Activated naive CD4-positive, alpha-beta T cell treated with Interleukin-2 at 50 U/mL for 16 hours (primary cell): ENCODE measurements at regions not wholly inside any gene's neighbourhood (a gene's known extent, or its start where the extent isn't known, plus 50 kb on each side); places are given as distances from the start of the nearest gene placed in this dataset.
"Not testable (repeated sequence)": the region's sequence is repeated elsewhere in the genome, so short reads cannot be mapped to it uniquely, and the experiment has no call there.

Experiments
- DNase-seq: peaks from one replicate; pipeline ENCODE4 v3.0.0-alpha.2; 2020

DNA sequence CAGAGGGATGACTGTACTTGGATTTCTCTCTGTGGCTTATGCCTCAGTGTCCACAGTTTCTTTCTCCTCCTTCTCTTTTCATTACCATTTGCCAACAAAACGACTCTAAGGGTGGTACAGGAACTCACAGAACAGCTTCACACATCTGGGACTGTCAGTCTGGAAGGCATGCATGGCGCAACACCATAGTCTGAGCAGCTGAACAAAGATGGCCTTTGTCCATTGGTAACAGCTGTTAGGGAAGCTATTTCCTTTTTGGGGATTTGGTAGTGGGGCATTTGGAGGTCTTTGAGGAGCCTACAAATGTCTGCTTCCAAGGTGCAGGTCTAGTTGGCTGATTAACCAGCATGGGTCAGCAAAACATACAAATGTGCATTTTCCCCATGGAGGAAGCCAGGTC, 81.4 kb upstream of the PCDH8 start:
- no peak for DNase-seq

DNA sequence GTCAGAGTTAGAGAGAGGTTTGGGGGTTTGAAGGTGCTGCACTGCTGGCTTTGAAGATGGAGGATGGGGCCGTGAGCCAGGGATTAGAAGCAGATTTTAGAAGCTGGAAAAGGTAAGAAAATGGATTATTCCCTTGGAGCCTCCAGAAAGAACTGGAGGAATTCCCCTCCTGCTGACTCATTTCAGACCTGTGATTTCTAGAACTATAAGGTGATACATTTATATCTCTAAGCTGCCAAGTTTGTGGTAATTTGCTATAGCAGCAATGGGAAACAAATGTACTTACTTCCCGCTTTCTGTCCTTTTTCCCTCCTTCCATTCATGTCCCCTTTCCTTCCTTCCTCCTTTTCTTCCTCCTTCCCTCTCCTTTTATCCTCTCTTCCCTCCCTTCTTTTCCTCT, 78.5 kb upstream of the PCDH8 start:
- no peak for DNase-seq

DNA sequence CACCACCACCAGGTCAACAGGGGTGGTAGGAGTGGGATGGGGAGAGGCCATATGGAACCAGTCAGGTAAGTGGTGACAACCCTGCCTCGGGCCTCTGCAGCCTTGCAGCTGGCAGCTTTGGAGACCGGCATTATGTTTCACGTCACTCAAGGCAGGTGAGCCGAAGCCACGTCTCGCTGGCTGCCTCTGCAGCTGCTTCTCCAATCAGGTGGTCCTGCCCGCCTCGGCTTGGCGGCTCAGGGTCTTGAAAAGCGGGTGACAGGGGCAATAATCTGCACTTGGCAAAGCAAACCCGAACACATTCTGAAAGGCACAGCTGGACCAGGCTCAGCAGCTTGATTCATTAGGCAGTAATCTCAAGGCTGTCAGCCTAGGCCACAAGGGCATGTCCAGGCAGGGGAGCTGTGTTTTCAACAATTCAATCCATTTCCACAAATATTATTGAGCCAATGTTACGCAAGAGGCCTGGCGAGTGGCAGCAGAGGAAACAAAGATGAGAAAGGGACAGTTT, 77.4 kb upstream of the PCDH8 start:
- DNase-seq = no peak

DNA sequence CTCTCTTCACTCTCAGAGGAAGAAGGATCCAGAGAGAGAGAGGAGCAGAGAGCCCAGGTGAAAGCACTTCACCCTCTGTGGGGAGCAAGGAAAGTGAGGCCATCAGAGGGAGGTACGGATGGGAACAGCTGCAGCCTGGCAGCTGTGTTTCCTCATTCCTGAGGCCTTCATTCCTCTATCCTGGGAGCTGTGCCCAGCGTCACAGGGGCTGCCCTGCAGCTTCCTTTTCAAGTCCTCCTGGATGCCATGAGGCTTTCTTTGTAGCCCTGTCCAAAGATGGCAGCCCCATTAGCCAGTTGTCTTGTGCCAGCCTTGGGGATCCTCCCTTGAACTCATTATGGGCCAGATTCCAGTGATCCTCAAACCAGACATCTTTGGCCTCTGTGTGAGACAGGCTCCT, 76.8 kb upstream of the PCDH8 start:
- DNase-seq = no peak

DNA sequence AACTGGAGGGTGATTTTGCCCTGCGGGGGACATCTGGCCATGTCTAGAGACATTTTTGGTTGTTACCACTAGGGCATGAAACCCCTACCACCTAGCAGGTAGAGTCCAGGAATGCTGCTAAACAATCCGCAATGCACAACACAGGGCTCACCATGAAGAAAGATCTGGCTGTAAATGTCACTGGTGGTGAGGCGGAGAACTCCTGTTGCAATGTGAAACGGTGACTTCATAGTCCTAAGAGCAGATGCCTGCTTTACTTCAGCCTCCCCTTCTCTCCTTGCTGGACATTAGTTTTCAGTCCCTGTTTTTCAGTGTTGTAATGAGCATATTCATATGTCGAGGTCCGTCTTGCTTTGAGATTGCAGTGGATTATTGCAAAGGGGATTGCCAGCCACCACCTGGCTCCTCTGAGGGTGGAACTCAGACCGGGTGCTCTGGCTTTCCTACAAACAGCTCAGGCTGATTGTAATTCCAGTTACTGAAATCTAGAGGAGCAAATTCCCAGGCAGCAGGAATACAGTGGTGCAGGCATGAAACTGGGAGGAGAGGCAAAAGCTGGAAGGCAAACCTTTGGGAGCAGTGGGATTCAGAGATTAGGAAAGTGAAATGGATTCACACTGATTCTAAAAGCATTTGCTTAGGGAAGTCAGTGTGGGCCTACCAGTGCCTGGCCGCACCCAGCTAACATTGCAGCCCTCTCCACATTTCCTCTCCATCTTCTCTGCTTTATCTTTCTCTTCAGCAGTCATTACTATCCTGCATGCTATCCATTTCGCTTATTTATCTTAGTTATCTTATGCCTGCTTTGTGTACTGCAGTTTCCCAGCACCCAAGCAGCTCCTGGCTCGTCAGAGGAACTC, 76.1 kb upstream of the PCDH8 start:
- no peak for DNase-seq

DNA sequence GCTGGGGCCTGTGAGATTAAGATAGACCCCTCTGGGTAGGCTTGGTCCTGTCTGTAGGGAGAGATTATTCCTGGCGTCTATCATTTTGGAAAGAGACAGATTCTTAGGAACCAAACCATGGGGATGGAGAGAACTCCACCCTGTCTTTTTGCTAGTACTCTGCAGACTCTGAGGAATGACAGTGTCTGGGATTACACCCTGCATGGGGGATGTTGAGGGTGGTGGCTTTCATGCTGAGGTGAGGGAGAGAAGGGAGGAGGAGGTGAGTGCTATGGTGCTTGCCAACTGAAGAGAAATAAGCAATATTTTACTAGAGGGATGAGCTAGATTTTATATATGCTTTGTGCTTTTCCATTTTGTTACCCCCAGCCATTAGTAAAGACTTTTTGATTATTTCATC, 74.5 kb upstream of the PCDH8 start:
- DNase-seq = no peak

DNA sequence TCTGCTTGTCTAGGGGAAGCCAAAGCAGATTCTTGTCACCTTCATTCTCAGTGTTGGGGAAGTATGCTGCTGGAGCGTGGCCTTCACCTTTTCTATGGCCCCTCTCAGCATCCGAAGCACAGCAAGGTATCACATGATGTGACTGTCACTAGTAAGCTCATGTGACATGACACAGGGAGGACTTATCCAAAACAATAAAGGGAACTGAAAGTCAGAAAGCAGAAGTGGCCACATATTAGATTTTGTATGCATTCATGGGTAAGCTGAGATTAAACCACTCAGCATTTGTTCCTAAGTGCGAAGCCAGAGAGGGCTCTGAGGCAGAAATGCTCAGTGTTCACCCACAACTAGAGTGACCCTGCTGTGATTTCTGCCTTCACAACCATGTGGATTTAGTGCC, 72.8 kb upstream of the PCDH8 start:
- DNase-seq = no peak

DNA sequence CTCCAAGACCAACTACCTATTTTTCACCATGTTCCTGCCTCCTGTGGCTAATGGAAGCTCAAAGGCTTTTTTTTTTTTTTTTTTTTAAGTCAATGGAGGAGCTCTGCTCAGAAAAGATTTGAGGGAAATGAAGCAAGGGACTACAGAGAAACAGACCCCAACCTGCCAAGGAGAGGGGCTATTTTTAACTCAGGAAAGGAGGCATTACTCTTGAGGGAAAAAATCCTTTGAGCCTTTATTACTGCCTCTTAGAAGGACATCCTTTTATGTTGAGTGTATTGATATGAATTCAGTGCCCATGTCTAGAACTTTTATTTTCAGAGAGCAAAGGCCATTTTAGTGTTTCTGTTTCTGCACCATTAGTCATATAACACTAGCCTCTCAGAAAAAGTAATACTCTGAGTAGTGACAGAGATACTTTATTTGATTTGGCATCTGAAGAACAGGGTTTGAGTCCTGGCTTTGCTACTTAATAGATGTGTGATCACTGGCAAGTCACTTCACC, 68.1 kb upstream of the PCDH8 start:
- DNase-seq = no peak

DNA sequence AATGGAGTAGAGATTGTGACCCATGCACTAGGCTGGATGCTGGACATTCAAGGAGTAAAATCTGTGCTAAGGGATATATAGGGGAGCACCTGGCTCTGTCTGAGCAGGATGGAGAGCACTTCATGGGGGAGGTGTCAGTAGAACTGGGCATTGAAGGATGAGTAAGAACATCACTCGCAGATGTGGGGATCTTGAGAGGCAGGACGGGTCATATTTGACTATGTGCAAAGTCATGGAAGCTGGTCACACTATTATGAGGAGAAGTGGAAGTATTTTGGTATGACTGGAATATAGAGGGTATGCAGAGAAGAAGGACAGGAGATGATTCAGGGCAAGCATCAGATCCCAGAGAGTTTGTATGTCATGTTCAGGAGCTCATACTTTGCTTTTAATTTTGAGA, 62.9 kb upstream of the PCDH8 start:
- DNase-seq = no peak

DNA sequence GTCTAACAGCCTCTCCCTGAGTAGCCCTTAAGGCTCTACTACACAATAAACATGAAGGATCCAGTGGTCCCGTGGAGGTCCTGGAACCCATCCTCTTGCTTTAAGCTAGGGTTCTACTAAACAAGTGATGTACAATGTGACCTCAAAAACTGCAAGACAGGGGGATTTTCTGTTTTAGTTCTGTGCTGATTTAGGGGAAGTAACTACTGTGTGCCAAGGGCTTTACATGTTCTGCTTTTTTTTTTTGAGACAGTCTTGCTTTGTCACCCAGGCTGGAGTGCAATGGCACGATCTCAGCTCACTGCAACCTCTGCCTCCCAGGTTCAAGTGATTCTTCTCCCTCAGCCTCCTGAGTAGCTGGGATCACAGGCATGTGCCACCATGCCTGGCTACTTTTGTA, 61.9 kb upstream of the PCDH8 start:
- not testable (repeated sequence) for DNase-seq

DNA sequence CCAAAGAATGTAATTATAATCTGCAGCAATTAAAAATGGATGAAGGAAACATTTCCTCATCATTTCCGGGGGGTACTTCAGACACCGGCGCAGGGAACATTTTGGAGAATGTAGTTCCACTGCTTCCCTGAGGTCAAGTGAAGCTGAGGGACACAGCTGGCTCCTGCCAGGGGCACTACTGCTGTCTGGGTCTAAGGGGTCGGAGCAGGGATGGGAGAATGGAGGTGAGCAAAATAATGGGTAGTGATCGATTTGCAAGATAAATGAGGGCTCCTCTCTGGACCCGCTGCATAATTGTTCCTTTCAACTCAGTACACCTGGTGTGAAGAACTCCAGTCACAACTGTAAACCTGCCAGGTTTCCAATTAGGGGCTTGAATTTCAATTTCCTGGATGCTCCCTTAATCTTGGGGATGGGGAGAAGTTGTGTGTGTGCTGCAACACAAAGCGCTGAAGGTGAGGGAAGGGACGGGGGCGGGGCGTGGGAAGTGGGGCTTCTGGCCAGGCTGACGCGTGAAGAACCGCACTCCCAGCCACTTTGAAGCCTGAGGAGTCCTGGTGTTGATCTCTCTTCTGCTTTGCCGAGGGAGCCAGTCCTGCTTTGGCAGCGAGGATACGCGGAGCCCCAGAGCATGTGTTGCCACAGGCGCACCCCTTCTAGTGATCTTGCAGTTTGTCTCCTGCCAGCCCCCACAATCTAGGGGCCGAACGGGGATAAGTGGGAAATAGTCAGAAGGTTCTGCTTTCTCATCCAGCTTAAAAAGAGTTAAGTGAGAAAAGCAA, 57.9 kb upstream of the PCDH8 start:
- no peak for DNase-seq

DNA sequence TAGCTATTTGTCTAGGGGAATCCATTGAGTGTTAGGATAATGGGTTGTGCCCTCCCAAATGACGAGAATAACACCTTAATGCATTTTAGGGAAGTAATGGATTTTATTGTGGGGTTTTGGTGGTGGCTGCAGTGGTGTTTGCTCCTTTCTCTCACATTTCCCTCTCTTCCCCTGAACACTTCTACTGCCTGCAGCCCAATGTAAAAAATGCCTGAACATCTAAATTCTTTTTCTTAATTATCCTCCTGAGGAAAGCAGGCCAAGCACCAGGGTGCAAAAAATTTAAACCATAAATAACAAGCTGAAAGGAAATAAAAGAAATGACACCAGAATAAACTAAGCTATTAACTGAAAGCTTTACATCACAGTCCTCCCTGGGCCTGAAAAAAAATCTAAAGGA, 57.3 kb upstream of the PCDH8 start:
- no peak for DNase-seq

DNA sequence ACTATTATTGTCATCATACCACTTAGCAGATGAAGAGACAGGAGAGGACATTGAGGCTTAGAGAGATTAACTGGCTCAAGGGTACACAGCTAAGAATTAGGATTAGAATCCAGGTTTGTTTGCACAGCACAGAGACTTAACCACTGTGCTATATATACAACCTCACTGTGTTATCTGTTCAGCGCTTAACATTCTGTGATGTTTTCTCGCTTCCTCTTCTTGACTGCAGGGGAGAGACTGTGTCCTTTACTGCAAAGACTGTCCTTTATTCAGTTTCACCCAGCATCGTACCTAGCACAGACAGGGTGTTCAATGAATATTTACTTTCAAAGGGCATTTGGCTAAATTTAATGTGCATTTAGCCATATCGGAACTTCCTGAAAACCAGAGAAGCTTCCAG, 54.9 kb upstream of the PCDH8 start:
- no peak for DNase-seq

DNA sequence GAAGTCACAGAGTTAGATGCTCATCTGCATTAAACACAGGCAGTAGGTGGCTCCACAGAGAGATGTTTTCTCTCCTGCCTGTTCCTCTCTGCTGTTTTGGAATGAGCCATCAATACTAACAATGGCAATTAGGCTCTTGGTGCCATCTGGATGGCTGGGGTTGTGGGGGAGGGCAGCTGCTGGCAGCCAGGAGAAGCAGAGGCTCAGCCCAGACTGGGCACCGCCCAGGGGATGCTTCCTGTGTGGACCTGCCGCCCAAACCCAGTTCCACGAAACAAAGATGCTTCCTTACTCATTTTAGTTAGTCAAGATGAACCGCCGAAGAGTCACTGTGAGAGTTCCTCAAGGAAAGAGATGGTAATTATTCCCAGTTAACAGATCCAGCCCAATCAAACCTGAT, 50.8 kb upstream of the PCDH8 start:
- no peak for DNase-seq
